Ammon's horn (tissue), 1 donor: ENCODE measurements at regions not wholly inside any gene's neighbourhood (a gene's known extent, or its start where the extent isn't known, plus 50 kb on each side); places are given as distances from the start of the nearest gene placed in this dataset.

Experiments used
- DNase-seq: peaks from one replicate; pipeline ENCODE4 v3.0.0-alpha.2; 2016; ENCODE audit warnings: low spot score

DNA sequence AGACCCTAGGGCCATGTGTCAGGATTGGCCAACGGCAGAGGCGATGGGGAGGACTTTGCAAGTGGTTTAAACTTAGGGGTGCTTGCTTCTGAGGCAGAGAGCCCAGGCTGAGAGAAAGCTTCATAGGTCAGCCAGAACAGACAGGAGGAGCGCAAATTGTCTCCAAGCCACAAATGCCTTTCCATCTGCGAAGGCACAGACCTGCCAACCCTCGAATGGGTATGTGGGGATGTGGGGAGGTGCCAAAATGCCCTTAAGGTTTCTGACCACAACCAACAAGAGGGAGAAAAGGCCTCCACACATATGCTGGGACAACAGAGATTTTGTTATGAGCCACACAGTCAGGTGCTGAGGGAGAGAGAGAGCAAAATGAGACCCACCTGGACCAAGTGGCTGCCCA lies 283.6 kb downstream of the CYP26B1 start:
- DNase-seq, result no peak

DNA sequence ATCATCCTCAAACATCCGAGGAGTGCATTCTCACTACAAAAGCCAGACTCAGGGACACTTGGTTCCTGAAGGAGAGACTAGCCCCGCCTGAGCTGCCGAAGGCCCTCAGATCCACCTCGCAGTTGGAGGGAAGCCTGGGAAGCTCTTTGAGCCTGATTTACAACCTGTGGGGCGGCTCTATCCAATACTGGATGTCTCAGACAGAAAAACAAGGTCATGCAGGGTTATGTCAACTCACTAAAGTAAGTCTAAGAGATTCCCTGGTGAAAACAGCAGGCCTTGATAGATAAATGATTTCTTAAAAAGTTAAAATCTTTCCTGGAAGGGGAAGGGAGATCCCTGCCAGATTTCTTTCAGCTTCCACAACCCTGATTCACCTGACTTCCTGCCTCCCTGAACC lies 284.3 kb downstream of the CYP26B1 start:
- DNase-seq, result no peak

GRCh38 chr2:71862921-71863320 lies 284.7 kb downstream of the CYP26B1 start:
- no peak for DNase-seq

GRCh38 chr2:71861186-71862160 lies 286.2 kb downstream of the CYP26B1 start:
- no peak for DNase-seq

DNA sequence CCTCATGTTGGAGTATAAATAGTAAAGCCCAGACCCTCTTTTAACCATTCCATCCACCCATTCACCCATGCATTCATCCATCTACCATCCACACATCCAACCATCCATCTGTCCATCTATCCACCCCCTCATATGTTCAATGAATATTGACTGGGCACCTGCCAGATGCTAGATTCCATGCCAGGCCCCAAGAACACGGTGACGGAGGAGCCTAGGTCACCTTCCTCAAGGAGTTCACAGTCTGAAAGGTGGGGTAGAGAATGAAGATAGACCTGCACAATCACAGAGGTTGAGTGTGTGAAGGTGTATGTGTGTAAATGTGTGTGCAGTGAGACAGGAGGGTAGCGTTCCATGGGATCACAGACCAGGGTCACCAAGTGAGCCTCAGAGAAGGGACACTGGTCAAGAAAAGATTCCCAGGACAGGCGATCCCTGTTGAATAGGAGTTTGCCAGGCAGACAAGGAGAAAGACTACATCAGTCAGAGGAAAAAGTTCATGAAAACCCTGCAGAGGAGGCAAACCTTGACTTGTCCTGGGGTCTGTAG lies 287.2 kb downstream of the CYP26B1 start:
- no peak for DNase-seq

DNA sequence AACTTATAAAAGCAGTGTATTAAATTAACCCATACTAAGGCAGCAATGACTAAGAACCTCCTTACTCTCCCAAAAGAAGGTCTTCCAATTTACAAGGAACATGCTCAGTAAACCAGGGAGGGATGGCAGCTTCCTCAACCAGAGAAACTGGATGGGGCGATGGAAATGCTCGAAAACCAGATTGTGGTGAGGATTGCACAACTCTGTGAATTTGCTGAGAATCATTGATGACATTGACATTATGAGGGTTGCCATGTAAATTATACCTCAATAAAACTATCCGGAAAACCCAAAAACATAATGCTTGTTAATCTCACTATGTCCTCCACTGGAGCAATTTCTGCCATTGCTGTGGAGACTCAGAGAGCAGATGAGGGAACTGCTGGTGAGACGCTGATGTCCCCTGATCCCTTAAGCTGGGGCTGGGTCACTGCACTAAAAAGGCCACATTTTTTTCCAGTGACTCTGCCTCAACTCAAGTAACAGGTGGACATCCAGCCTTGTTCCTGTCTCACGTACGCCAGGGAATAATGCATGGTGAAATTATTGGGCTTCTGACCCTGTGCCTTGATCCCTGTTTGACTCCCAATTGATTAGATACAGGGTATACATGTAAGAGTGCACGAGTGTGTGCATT lies 288.3 kb downstream of the CYP26B1 start:
- no peak for DNase-seq

GRCh38 chr2:71858071-71858470 lies 289.6 kb downstream of the CYP26B1 start:
- DNase-seq, result no peak

DNA sequence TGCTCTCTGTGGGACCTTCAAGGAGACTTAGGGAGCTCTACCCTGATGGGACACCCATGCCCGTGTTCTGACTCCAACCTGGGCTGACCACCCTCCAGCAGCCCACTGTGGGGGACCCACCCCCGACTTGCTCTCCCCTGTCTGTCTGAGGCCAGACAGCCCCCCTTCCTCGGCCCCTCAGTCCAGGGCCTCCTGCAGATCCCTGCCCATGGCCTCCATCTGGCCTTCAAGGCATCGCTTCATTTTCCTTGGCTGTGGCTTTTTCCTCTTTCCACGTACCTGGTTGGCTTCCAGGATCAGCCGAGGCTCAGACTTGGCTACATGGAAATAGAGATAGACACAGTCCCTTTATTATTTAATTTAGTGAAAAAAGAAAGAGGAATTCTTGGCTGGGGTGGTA lies 290.0 kb downstream of the CYP26B1 start:
- no peak for DNase-seq

GRCh38 chr2:71856773-71857525 lies 290.7 kb downstream of the CYP26B1 start:
- DNase-seq, result no peak

DNA sequence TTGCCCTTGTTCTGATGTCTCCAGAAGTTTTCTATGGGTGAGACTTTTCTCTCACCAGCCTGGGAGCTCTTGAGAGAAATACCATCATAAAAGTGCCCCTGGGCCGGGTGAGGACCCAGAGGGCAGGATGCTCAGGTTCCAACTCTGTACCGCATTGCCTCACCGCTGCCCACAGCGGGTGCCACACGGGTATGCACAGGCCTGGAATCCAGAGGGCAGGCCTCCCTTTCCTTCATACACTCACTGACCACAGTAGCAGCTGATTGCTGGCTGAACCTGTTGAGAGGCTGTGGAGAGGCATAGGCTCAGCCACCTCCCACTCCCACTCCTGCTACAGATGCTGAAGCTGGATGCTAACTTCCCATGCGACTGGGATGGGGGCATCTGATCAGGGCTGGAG lies 293.8 kb downstream of the CYP26B1 start:
- DNase-seq, result no peak

DNA sequence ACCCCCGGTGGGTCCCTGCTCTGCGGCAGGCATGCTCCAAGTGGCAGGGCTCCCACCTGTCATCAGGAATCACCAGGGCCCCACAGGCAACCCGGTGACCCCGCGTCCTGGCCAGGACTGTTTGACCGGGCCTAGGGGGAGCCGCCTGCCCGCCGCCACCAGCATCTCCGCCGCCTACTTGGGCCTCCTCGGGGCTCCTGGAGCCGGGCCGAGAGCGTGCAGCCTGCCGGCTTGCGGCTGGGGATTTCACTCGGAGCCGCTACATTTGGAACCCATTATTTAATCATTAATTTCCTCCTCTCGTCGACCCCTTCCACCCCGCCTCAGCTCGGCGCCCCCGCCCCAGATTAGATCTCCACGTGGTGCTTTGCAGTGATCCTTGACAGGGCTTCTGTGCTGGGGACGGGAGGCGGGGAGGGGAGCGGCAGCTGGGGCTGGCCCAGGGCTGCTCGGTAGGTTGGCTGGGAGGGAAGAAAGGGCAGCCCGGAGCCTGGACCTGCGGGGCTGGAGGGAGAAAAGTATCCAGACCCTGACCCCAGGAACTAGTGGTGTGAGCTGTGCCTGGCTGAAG lies 295.4 kb downstream of the CYP26B1 start:
- no peak for DNase-seq

GRCh38 chr2:71851094-71851750 lies 296.4 kb downstream of the CYP26B1 start:
- no peak for DNase-seq

DNA sequence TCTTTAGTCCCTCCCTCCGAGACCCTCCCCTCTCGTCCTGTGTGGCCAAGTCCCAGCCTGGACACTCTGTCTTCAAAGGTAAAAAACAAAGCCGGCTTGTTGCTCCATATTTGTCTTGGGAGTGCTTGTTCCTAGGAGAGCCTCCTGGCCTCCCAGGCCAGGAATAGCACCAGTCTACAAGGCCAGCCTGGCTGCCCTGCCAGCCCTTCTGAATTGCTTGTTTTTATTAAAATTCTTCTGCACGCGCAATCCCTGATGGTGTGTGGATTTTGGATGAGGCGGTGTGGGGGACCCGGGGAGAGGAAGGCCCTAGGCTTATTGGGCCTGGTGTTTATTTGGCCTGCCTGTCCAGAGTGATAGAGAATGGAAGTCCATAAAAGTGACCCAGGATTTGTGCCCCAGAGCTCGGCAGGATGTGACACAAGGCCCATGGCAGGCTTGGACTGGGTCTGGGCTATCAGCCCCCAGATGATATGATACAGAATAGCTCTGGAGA lies 297.3 kb downstream of the CYP26B1 start:
- no peak for DNase-seq

DNA sequence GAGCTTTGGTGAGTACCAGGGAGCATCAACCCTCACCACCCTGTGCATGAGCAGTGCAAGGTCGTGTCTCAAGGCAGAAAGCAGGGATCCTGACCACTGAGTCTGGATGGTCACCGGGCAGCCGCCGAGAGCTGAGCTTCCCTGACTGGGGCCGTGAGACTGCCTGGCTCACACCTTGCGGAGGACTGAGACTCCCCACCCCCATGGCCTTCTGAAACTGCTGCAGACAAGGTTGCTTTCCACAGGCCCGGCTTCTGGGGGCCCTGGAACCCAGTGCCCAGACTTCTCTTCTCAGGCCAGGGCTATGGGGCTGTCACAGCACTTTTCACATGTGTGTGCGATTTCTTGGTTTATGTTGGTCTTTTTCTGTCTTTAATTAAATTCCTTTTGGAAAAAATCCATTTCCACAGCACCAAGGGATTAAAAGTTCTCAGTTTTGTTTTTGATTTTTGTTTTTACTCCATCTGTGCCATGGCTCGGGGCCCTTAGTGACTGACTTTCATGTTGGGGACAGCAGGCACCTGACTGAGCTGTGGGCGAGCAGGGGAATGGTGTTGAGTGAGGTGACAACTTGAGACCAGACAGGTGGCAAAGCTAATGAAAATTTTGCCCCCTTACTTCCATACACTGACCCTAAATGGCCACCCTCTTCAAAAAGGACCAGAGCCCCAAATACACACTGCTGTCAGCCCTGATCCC lies 297.9 kb downstream of the CYP26B1 start:
- DNase-seq, result no peak

DNA sequence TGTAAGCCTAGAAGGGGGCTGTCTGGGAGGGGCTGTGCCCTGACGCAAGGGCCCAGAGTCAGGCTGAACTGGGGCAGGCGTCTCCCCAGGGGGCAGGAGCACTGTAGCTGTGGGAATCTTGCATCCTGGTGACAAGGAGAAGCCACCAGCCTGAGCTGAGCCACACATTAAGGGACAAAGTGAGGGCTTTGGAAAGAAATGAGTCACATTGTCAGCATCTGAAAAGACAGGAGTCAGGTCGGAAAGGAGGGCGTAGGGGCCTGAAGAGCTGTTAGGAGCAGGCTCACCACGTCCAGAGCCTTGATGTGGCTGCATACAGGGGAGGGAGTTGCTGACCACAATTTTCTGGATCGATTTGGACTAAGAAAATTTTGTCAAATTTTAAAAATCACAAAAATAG lies 298.6 kb downstream of the CYP26B1 start:
- DNase-seq, result no peak

- no peak for DNase-seq
Observed at GRCh38 chr2:71846669-71847291, 300.9 kb downstream of the CYP26B1 start.

DNA sequence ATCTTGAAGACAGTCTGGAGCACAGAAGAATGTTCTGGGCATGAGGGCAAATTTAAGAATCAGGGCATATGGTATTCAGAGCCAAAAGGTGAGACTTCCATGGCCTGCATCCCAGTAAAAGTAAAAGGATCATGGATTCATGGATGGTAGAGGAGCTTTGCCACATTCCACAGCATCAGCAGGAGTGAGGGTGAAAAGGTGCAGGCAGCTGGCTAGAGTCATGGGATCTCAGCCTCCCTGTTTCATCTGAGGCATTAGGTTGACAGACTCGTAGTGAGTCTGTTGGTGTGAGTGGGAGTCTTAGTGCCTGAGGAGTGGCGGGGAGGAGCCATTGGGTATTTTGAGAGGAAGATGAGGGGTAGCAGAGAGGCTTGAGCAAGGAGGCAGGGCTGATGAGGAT lies 301.6 kb downstream of the CYP26B1 start:
- no peak for DNase-seq

GRCh38 chr2:71844967-71845366 lies 302.7 kb downstream of the CYP26B1 start:
- no peak for DNase-seq

- DNase-seq, result no peak
Observed at GRCh38 chr2:71843391-71843850, 304.2 kb downstream of the CYP26B1 start.

GRCh38 chr2:71842744-71843143 lies 304.9 kb downstream of the CYP26B1 start:
- DNase-seq, result no peak
